Coronary artery (tissue), 2 donors: ENCODE measurements at regions not wholly inside any gene's neighbourhood (a gene's known extent, or its start where the extent isn't known, plus 50 kb on each side); places are given as distances from the start of the nearest gene placed in this dataset.

Source experiments
- DNase-seq: peaks from one replicate; pipeline ENCODE4 v3.0.0-alpha.2; 2017; ENCODE audit warnings: low spot score
- H3K27ac ChIP-seq, 2 donors: fragments of 200-600 bp; sonication (generic); one replicate each; pipeline ENCODE4 v1.5.1; 2016 to 2019
- H3K4me3 ChIP-seq: fragments of 200-600 bp; sonication (generic); 2 replicates; pipeline ENCODE4 v1.5.1; 2016; ENCODE audit warnings: mild to moderate bottlenecking, moderate library complexity
- CTCF ChIP-seq: fragments of 200-600 bp; sonication (generic); IDR thresholded peaks from one replicate; pipeline ENCODE4 v1.5.1; 2019; ENCODE audit warnings: antibody characterized with exemption

- DNase-seq = no peak
- Histone ChIP-seq H3K27ac (no peak overlapping the region), H3K4me3 (no peak overlapping the region)
- TF ChIP-seq CTCF = no peak
Measured at GRCh38 chr4:18914182-18914581, 892.6 kb upstream of the LCORL start.

- no peak for DNase-seq
- Histone ChIP-seq H3K27ac (no peak overlapping the region), H3K4me3 (no peak overlapping the region)
- no peak for TF ChIP-seq CTCF
Measured at GRCh38 chr4:18894928-18895327, 873.4 kb upstream of the LCORL start.

DNA sequence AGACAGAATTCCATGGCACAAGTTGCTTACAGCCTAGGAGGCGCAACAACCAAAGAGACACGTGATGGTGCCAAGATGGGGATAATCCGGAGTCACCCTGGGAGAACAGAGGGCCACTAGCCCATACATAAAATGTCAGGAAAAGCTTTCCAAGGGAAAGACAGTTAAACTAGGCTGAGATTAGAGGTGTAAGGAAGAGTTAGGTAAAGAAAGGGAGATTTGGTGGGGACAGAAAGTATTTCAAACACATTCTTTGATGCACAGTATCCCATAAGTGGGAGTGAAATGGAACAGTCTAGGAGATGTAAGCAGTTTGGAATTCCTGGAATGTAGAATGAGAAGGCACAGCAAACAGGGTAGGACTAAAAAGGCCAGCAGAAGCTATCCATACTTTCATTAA lies 860.9 kb upstream of the LCORL start:
- TF ChIP-seq CTCF = no peak
- Histone ChIP-seq H3K27ac (no peak overlapping the region), H3K4me3 (no peak overlapping the region)
- no peak for DNase-seq

DNA sequence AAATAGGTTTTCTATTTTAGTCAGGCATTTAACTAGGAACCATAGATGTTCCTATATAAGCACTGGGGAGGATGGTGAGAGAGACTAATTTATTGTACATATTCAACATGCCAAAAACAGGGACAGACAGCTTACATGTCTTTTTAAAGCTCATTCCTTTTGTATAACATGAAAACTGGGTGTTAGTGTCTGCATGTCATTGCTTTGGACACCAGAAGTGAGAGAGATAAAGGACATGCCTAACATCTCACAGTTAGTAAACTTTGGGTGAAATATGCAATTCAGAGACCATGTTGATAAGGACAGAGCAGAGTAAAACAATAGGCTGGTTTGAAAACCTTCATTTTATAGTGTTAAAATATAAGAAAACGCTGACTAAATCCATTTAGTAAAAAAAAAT lies 860.0 kb upstream of the LCORL start:
- H3K4me3 ChIP-seq = no peak overlapping the region
- no peak for DNase-seq
- TF ChIP-seq CTCF = no peak
- H3K27ac ChIP-seq = no peak overlapping the region

DNA sequence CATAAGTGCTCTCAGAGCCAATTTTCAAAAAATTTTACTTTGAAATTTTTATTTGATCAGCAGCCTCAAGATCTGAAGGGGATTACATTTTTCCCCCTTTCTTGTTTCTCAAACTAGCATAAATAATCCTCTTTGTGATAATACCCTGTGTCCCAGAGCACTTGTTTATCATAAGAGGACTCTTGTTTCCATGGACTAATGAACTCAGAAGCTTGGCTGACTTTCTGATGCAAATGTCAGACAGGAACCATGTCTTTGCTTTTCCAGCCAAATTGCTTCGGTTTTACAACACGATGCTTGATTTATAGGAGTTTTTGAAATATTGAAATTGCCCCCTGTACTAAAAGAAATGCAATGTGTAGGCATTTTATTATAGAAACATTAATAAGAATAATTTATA lies 859.3 kb upstream of the LCORL start:
- Histone ChIP-seq H3K27ac (no peak overlapping the region), H3K4me3 (no peak overlapping the region)
- no peak for DNase-seq
- TF ChIP-seq CTCF = no peak

DNA sequence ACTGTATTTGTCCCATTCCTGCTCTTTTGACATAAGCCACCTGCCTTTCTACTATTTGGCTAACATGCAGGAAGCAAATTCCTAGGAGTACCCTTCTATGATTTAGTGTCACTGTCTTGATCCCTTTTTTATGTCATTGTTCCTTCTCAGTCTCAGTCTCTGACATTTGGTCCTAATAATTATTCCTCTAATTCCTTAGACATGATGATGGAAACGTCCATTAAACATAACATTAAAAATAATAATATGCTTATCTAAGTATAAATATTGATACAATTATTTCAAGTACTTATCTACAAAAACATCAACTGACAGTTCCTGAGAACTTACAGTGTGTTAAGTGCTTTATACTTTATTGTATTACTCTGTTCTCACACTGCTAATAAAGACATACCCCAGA lies 857.0 kb upstream of the LCORL start:
- no peak overlapping the region for H3K4me3 ChIP-seq
- H3K27ac ChIP-seq = no peak overlapping the region
- DNase-seq = no peak
- TF ChIP-seq CTCF = no peak

- DNase-seq = no peak
- Histone ChIP-seq H3K27ac (no peak overlapping the region), H3K4me3 (no peak overlapping the region)
- no peak for TF ChIP-seq CTCF
Measured at GRCh38 chr4:18869166-18869565, 847.6 kb upstream of the LCORL start.
